Natural killer cell (primary cell): ENCODE measurements at regions not wholly inside any gene's neighbourhood (a gene's known extent, or its start where the extent isn't known, plus 50 kb on each side); places are given as distances from the start of the nearest gene placed in this dataset.
"Not testable (repeated sequence)": the region's sequence is repeated elsewhere in the genome, so short reads cannot be mapped to it uniquely, and the experiment has no call there.

Source experiments
- ATAC-seq, 3 donors: fragments of 150-1000 bp in 2 of 3; fragments of 200-7000 bp in 1 of 3; cut with Tn5 transposase; 1 replicate in 1 of 3; 2 replicates in 2 of 3; pipeline ENCODE4 v1.10.0; 2021; ENCODE audit warnings: mild to moderate bottlenecking in 2 of 3, moderate library complexity in 2 of 3
- DNase-seq, 2 donors: peaks; one replicate each; pipeline versions ENCODE4 v3.0.0 to v3.0.0-alpha.2; 2013 to 2021; ENCODE audit warnings: mixed read lengths in 1 of 2
- H3K27ac ChIP-seq: one replicate; pipeline ENCODE4 v1.5.1; 2013; ENCODE audit warnings: mild to moderate bottlenecking, low read length
- H3K27me3 ChIP-seq: one replicate; pipeline ENCODE4 v1.6.1; 2013; ENCODE audit warnings: low read length; ENCODE audit not compliant: control insufficient read depth, insufficient read depth
- H3K36me3 ChIP-seq: one replicate; pipeline ENCODE4 v1.6.1; 2013; ENCODE audit warnings: low read length; ENCODE audit not compliant: control insufficient read depth, insufficient read depth
- H3K4me1 ChIP-seq: one replicate; pipeline ENCODE4 v1.6.1; 2013; ENCODE audit warnings: low read length; ENCODE audit not compliant: control insufficient read depth, insufficient read depth
- H3K4me3 ChIP-seq: one replicate; pipeline ENCODE4 v1.5.1; 2013; ENCODE audit warnings: low read length
- H3K9me3 ChIP-seq: one replicate; pipeline ENCODE4 v1.6.1; 2013; ENCODE audit warnings: low read length; ENCODE audit not compliant: control insufficient read depth, insufficient read depth
- H3K27ac Mint-ChIP-seq, 2 donors: one replicate each; pipeline ENCODE4 v1.8.0; 2022; ENCODE audit warnings: mild to moderate bottlenecking in 2 of 2, mixed read lengths in 2 of 2, moderate library complexity in 1 of 2
- H3K27me3 Mint-ChIP-seq, 2 donors: one replicate each; pipeline ENCODE4 v1.8.0; 2022; ENCODE audit warnings: low read depth in 2 of 2, mixed read lengths in 2 of 2
- H3K36me3 Mint-ChIP-seq: one replicate; pipeline ENCODE4 v1.8.0; 2022; ENCODE audit warnings: mixed read lengths
- H3K4me1 Mint-ChIP-seq, 2 donors: one replicate each; pipeline ENCODE4 v1.8.0; 2022; ENCODE audit warnings: mixed read lengths in 2 of 2
- H3K4me3 Mint-ChIP-seq: one replicate; pipeline ENCODE4 v1.8.0; 2022; ENCODE audit warnings: mild to moderate bottlenecking, moderate library complexity, mixed read lengths
- H3K9me3 Mint-ChIP-seq, 2 donors: one replicate each; pipeline ENCODE4 v1.8.0; 2022; ENCODE audit warnings: mixed read lengths in 2 of 2
- WGBS: methylation state at CpG from one replicate; pipeline ENCODE4 v1.1.7; 2013; ENCODE audit warnings: missing lambda C conversion rate; ENCODE audit not compliant: insufficient coverage; 5-methylcytosine and 5-hydroxymethylcytosine counted together
- intact Hi-C: fragments of 100-400 bp; cut with micrococcal nuclease; formaldehyde crosslinking; loops from one replicate; pipeline ENCODE4 v1.14.2; 2022
- TF ChIP-seq, protein P1 (sequence below): fragments of 200-600 bp; IDR thresholded peaks from one replicate; pipeline ENCODE4 v1.8.0; 2022; ENCODE audit warnings: antibody characterized with exemption

DNA sequence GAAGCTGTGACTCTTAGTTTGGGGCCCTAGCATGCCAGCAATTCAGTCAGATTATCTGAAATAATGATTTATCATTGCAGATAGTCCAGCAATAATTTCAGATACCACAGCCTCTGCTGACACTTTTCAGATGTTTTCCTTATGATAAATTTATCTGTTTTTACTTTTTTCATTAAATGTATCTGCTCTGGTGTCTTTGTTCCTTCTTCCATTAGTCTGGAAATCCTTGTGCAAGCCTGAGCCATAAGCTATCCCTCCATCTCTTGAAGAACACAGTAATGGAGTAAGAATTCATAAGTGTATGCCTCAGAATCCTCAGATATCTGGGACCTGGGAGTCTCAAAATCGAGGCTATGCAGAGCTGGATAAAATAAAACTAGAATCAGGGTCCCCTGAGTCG, 146.4 kb upstream of the KRR1 start:
- Histone ChIP-seq H3K9me3 (no peaks in the 10 kb centered on the region), H3K4me3 (no peak overlapping the region), H3K27ac (no peak overlapping the region), H3K27me3 (no peaks in the 10 kb centered on the region), H3K4me1 (no peaks in the 10 kb centered on the region), H3K36me3 (no peaks in the 10 kb centered on the region)
- TF ChIP-seq, protein P1, sequence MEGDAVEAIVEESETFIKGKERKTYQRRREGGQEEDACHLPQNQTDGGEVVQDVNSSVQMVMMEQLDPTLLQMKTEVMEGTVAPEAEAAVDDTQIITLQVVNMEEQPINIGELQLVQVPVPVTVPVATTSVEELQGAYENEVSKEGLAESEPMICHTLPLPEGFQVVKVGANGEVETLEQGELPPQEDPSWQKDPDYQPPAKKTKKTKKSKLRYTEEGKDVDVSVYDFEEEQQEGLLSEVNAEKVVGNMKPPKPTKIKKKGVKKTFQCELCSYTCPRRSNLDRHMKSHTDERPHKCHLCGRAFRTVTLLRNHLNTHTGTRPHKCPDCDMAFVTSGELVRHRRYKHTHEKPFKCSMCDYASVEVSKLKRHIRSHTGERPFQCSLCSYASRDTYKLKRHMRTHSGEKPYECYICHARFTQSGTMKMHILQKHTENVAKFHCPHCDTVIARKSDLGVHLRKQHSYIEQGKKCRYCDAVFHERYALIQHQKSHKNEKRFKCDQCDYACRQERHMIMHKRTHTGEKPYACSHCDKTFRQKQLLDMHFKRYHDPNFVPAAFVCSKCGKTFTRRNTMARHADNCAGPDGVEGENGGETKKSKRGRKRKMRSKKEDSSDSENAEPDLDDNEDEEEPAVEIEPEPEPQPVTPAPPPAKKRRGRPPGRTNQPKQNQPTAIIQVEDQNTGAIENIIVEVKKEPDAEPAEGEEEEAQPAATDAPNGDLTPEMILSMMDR = no peak
- Mint-ChIP-seq H3K27me3 (peaks cover 0 to 6% of the 10 kb centered on the region in 2 donors), H3K36me3 (no peaks in the 10 kb centered on the region), H3K4me3 (no peak overlapping the region), H3K4me1 (peaks cover 7 to 9% of the 10 kb centered on the region in 2 donors), H3K27ac (no peak overlapping the region), H3K9me3 (no peaks in the 10 kb centered on the region)
- intact Hi-C loops = no loop called here
- ATAC-seq (no peak), DNase-seq (no peak)
- WGBS = 91% methylated on average over 1 of the region's 2 CpGs

DNA sequence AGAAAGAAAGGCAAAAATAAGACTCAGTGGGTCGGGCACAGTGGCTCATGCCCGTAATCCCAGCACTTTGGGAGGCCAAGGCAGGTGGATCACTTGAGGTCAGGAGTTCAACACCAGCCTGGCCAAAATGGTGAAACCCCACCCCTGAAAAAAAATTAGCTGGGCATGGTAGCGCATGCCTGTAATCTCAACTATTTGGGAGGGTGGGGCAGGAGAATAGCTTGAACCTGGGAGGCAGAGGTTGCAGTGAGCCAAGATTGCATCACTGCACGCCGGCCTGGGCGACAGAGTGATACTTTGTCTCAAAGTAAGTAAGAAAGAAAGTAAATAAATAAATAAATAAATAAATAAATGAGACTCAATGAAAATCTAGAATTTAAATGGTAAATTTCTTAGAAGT, 145.9 kb upstream of the KRR1 start:
- H3K4me1 ChIP-seq, H3K27ac ChIP-seq, ATAC-seq, H3K36me3 Mint-ChIP-seq, H3K9me3 Mint-ChIP-seq, H3K36me3 ChIP-seq, H3K9me3 ChIP-seq, H3K27me3 Mint-ChIP-seq, H3K4me1 Mint-ChIP-seq, H3K4me3 Mint-ChIP-seq, H3K27me3 ChIP-seq, DNase-seq, H3K4me3 ChIP-seq, H3K27ac Mint-ChIP-seq, intact Hi-C loops: not testable (repeated sequence)
- WGBS = 97% methylated on average over 3 of the region's 6 CpGs

DNA sequence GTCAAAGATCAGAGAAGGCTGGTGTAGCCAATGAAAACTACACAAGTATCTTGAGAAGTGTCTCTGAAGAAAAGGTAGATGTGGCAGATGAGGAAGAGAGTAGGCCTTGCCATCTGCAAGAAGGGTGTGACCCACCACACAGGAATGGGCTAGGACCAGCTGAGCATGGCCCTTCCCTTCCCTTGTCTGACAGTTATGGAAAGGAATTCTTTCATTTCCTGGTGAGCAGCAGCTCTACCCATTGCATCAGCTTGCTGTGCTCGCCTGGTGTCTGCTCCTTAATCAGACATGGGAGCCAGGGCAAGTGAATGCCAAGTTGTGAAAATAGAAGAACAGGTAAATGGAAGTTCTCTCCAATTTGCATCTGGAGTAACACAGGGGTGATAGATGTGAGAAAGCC, 145.2 kb upstream of the KRR1 start:
- Histone ChIP-seq H3K4me1 (no peaks in the 10 kb centered on the region), H3K9me3 (no peaks in the 10 kb centered on the region), H3K36me3 (no peaks in the 10 kb centered on the region), H3K27me3 (no peaks in the 10 kb centered on the region), H3K27ac (no peak overlapping the region), H3K4me3 (no peak overlapping the region)
- H3K27ac Mint-ChIP-seq = no peak overlapping the region
- ATAC-seq (no peak), DNase-seq (no peak)
- H3K9me3 Mint-ChIP-seq = no peaks in the 10 kb centered on the region
- WGBS = 100% methylated on average over 1 of the region's 1 CpG
- H3K36me3 Mint-ChIP-seq = no peaks in the 10 kb centered on the region
- H3K4me3 Mint-ChIP-seq = no peak overlapping the region
- H3K4me1 Mint-ChIP-seq = peaks cover 7 to 9% of the 10 kb centered on the region in 2 donors
- intact Hi-C loops = no loop called here
- TF ChIP-seq, protein P1 = no peak
- peaks cover 0 to 8% of the 10 kb centered on the region in 2 donors for H3K27me3 Mint-ChIP-seq

DNA sequence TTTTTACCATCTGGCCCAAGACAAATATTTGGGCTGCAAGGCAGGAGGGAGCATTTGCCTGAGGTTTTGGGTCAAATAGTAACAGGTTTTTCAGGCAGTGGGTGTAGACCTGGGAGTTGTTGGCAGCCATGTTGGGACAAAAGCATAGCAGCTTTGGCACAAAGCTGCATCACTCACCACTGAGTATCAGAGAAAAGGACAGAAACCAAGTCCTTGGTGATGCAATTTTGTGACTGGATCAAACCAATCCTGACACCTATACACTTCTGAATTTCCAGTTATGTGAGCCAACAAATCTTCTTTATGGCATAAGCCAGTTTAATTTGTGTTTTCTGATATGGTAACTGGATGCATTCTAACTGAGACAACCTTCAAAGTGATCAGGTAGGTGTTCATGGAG, 144.8 kb upstream of the KRR1 start:
- Histone ChIP-seq H3K36me3 (no peaks in the 10 kb centered on the region), H3K4me3 (no peak overlapping the region), H3K9me3 (no peaks in the 10 kb centered on the region), H3K27ac (no peak overlapping the region), H3K27me3 (no peaks in the 10 kb centered on the region), H3K4me1 (no peaks in the 10 kb centered on the region)
- intact Hi-C loops = no loop called here
- no peak overlapping the region for H3K4me3 Mint-ChIP-seq
- H3K9me3 Mint-ChIP-seq = no peaks in the 10 kb centered on the region
- peaks cover 7 to 9% of the 10 kb centered on the region in 2 donors for H3K4me1 Mint-ChIP-seq
- no peak for DNase-seq
- no peak for ATAC-seq
- TF ChIP-seq, protein P1 = no peak
- H3K27ac Mint-ChIP-seq = no peak overlapping the region
- H3K27me3 Mint-ChIP-seq = peaks cover 0 to 8% of the 10 kb centered on the region in 2 donors
- H3K36me3 Mint-ChIP-seq = no peaks in the 10 kb centered on the region
